ENCODE measurements at regions not wholly inside any gene's neighbourhood (a gene's known extent, or its start where the extent isn't known, plus 50 kb on each side); places are given as distances from the start of the nearest gene placed in this dataset.

DNA sequence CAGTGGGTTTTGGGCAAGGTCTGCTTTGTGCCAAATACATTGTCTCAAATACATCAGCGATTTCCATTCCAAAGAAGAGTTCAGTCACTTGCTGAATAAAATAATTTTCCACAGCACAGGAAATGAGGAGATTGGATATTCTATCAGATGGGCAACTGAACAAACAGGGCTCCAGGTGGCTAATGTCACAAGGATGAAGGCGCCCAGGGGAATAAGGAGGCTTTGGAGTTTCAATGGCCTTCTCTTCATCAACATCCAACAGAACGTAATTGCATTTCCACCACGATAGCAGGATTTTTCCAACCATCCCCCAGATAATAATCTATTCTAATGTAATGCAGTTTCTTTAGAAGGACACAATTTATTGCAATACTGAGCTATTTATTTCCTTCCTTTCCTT lies 104.7 kb upstream of the KLHL13 start:
- H3K4me3 ChIP-seq (ENCODE audit: control extremely low read depth in 1 of 5, extremely low read depth in 1 of 5, insufficient read depth in 1 of 5, low read depth in 2 of 5, low read length in 4 of 5) = no peak overlapping the region
- Mint-ChIP-seq H3K4me3 (no peak overlapping the region), H3K27ac (no peak overlapping the region), H3K4me1 (peaks cover 1% of the 10 kb centered on the region), H3K27me3 (no peaks in the 10 kb centered on the region), H3K9me3 (ENCODE audit: insufficient read depth) (no peaks in the 10 kb centered on the region)
- no peaks in the 10 kb centered on the region for H3K27me3 ChIP-seq (replicated peaks in 1 of 4; ENCODE audit: control extremely low read depth in 1 of 4, control insufficient read depth in 3 of 4, insufficient read depth in 4 of 4, low read length in 3 of 4)
- H4K20me1 ChIP-seq (ENCODE audit: control insufficient read depth, insufficient read depth, low read length, poor library complexity, severe bottlenecking) = no peaks in the 10 kb centered on the region
- no CpG with 5 or more reads among the region's 4 CpGs for WGBS (ENCODE audit: insufficient coverage)
- TF ChIP-seq, protein P1, sequence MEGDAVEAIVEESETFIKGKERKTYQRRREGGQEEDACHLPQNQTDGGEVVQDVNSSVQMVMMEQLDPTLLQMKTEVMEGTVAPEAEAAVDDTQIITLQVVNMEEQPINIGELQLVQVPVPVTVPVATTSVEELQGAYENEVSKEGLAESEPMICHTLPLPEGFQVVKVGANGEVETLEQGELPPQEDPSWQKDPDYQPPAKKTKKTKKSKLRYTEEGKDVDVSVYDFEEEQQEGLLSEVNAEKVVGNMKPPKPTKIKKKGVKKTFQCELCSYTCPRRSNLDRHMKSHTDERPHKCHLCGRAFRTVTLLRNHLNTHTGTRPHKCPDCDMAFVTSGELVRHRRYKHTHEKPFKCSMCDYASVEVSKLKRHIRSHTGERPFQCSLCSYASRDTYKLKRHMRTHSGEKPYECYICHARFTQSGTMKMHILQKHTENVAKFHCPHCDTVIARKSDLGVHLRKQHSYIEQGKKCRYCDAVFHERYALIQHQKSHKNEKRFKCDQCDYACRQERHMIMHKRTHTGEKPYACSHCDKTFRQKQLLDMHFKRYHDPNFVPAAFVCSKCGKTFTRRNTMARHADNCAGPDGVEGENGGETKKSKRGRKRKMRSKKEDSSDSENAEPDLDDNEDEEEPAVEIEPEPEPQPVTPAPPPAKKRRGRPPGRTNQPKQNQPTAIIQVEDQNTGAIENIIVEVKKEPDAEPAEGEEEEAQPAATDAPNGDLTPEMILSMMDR (IDR thresholded peaks at IDR 0.05) = no peak
- no peak for TF ChIP-seq EZH2 (IDR thresholded peaks at IDR 0.05; ENCODE audit: borderline replicate concordance, insufficient read depth, low read depth, low read length, poor library complexity, severe bottlenecking)
- no peaks in the 10 kb centered on the region for H3K36me3 ChIP-seq (replicated peaks in 1 of 2; ENCODE audit: control extremely low read depth in 1 of 2, control insufficient read depth in 1 of 2, extremely low read depth in 1 of 2, insufficient read depth in 2 of 2, low read length in 1 of 2)
- no peaks in the 10 kb centered on the region for H3K4me1 ChIP-seq (ENCODE audit: control insufficient read depth in 2 of 2, insufficient read depth in 2 of 2, low read length in 2 of 2)
- intact Hi-C loops (cut with micrococcal nuclease) = no loop called here
- no peak overlapping the region for H3K4me2 ChIP-seq (replicated peaks; ENCODE audit: low read depth, low read length, poor library complexity, severe bottlenecking)
- ChIA-PET CTCF (no interaction called here), POLR2A (no interaction called here)
- no peak for ATAC-seq (ENCODE audit: low read depth)
- no peak overlapping the region for H2AFZ ChIP-seq (ENCODE audit: insufficient read depth, low read depth, low read length, poor library complexity, severe bottlenecking)
- H3K9ac ChIP-seq (ENCODE audit: low read length) = no peak overlapping the region
- no peak for DNase-seq
- no peaks in the 10 kb centered on the region for H3K9me3 ChIP-seq (ENCODE audit: control extremely low read depth in 1 of 3, control insufficient read depth in 2 of 3, insufficient read depth in 1 of 3, low read length in 2 of 3)
- no peaks in the 10 kb centered on the region for H3K79me2 ChIP-seq (ENCODE audit: control insufficient read depth, insufficient read depth, low read length)
- H3K27ac ChIP-seq (ENCODE audit: low read length in 2 of 2) = no peak overlapping the region

- intact Hi-C loops (cut with micrococcal nuclease) = no loop called here
- Histone ChIP-seq H3K4me3 (ENCODE audit: control extremely low read depth in 1 of 5, extremely low read depth in 1 of 5, insufficient read depth in 1 of 5, low read depth in 2 of 5, low read length in 4 of 5) (no peak overlapping the region), H3K36me3 (replicated peaks in 1 of 2; ENCODE audit: control extremely low read depth in 1 of 2, control insufficient read depth in 1 of 2, extremely low read depth in 1 of 2, insufficient read depth in 2 of 2, low read length in 1 of 2) (no peaks in the 10 kb centered on the region), H3K79me2 (ENCODE audit: control insufficient read depth, insufficient read depth, low read length) (no peaks in the 10 kb centered on the region), H3K27ac (ENCODE audit: low read length in 2 of 2) (no peak overlapping the region), H4K20me1 (ENCODE audit: control insufficient read depth, insufficient read depth, low read length, poor library complexity, severe bottlenecking) (no peaks in the 10 kb centered on the region), H2AFZ (ENCODE audit: insufficient read depth, low read depth, low read length, poor library complexity, severe bottlenecking) (no peak overlapping the region), H3K4me1 (ENCODE audit: control insufficient read depth in 2 of 2, insufficient read depth in 2 of 2, low read length in 2 of 2) (no peaks in the 10 kb centered on the region), H3K9ac (ENCODE audit: low read length) (no peak overlapping the region), H3K27me3 (replicated peaks in 1 of 4; ENCODE audit: control extremely low read depth in 1 of 4, control insufficient read depth in 3 of 4, insufficient read depth in 4 of 4, low read length in 3 of 4) (no peaks in the 10 kb centered on the region), H3K4me2 (replicated peaks; ENCODE audit: low read depth, low read length, poor library complexity, severe bottlenecking) (no peak overlapping the region), H3K9me3 (ENCODE audit: control extremely low read depth in 1 of 3, control insufficient read depth in 2 of 3, insufficient read depth in 1 of 3, low read length in 2 of 3) (no peaks in the 10 kb centered on the region)
- ChIA-PET CTCF (no interaction called here), POLR2A (interaction anchor here (0.6 kb wide), 1 partner anchor 10 kb away, joined by 4 read pairs; no protein-coding TSS in a partner anchor)
- ATAC-seq (ENCODE audit: low read depth) = no peak
- H3K9me3 Mint-ChIP-seq (ENCODE audit: insufficient read depth) = no peaks in the 10 kb centered on the region
- no peaks in the 10 kb centered on the region for H3K27me3 Mint-ChIP-seq
- no peak for DNase-seq
- TF ChIP-seq, protein P1 (IDR thresholded peaks at IDR 0.05) = no peak
- TF ChIP-seq EZH2 (IDR thresholded peaks at IDR 0.05; ENCODE audit: borderline replicate concordance, insufficient read depth, low read depth, low read length, poor library complexity, severe bottlenecking) = no peak
- no peak overlapping the region for H3K27ac Mint-ChIP-seq
- H3K4me3 Mint-ChIP-seq = no peak overlapping the region
- no CpG with 5 or more reads among the region's 3 CpGs for WGBS (ENCODE audit: insufficient coverage)
- H3K4me1 Mint-ChIP-seq = peaks cover 1% of the 10 kb centered on the region
Measured at GRCh38 chrX:118221733-118222132, 105.1 kb upstream of the KLHL13 start.

All from B cell (primary cell).